ENCODE measurements at regions not wholly inside any gene's neighbourhood (a gene's known extent, or its start where the extent isn't known, plus 50 kb on each side); places are given as distances from the start of the nearest gene placed in this dataset.

- H3K27me3 ChIP-seq (replicated peaks; ENCODE audit: control insufficient read depth, insufficient read depth, low read length) = no peaks in the 10 kb centered on the region
- ChIA-PET CTCF (no interaction called here), POLR2A (no interaction called here)
- no TSS peak for BruUV-seq (replicated peaks)
- TF ChIP-seq CTCF (IDR thresholded peaks at IDR 0.05; ENCODE audit: insufficient read depth in 1 of 2, low read depth in 1 of 2, low read length in 1 of 2, severe bottlenecking in 1 of 2, unreplicated experiment in 1 of 2) = no peak
- Mint-ChIP-seq H3K27me3 (ENCODE audit: insufficient read depth, unreplicated experiment) (no peaks in the 10 kb centered on the region), H3K27ac (ENCODE audit: unreplicated experiment) (no peak overlapping the region), H3K9me3 (ENCODE audit: unreplicated experiment) (no peaks in the 10 kb centered on the region), H3K4me1 (ENCODE audit: low read depth, unreplicated experiment) (peaks cover 10% of the 10 kb centered on the region), H3K4me3 (ENCODE audit: unreplicated experiment) (no peak overlapping the region), H3K36me3 (ENCODE audit: insufficient read depth, unreplicated experiment) (no peaks in the 10 kb centered on the region)
- no peaks in the 10 kb centered on the region for H3K36me3 ChIP-seq (ENCODE audit: control insufficient read depth, insufficient read depth, low read length)
- intact Hi-C loops (cut with micrococcal nuclease; ENCODE audit: unreplicated experiment) = no loop called here
- no peaks in the 10 kb centered on the region for H3K9me3 ChIP-seq
- no peak for DNase-seq
- H3K4me1 ChIP-seq = 0 out of 2 replicates have a peak, but pooled peaks cover 7% of the 10 kb centered on the region
- no peak overlapping the region for H3K4me3 ChIP-seq (ENCODE audit: low read depth, low read length)
Observed at GRCh38 chr3:26068890-26069289, 279.0 kb downstream of the OXSM start.

GRCh38 chr3:26070854-26071253, 281.0 kb downstream of the OXSM start:
- Mint-ChIP-seq H3K36me3 (ENCODE audit: insufficient read depth, unreplicated experiment) (no peaks in the 10 kb centered on the region), H3K4me1 (ENCODE audit: low read depth, unreplicated experiment) (peaks cover 18% of the 10 kb centered on the region), H3K4me3 (ENCODE audit: unreplicated experiment) (no peak overlapping the region), H3K27ac (ENCODE audit: unreplicated experiment) (no peak overlapping the region), H3K27me3 (ENCODE audit: insufficient read depth, unreplicated experiment) (no peaks in the 10 kb centered on the region), H3K9me3 (ENCODE audit: unreplicated experiment) (no peaks in the 10 kb centered on the region)
- ChIA-PET POLR2A (no interaction called here), CTCF (no interaction called here)
- Histone ChIP-seq H3K4me3 (ENCODE audit: low read depth, low read length) (no peak overlapping the region), H3K27me3 (replicated peaks; ENCODE audit: control insufficient read depth, insufficient read depth, low read length) (no peaks in the 10 kb centered on the region), H3K9me3 (no peaks in the 10 kb centered on the region), H3K36me3 (ENCODE audit: control insufficient read depth, insufficient read depth, low read length) (no peaks in the 10 kb centered on the region), H3K4me1 (0 out of 2 replicates have a peak, but pooled peaks cover 7% of the 10 kb centered on the region)
- intact Hi-C loops (cut with micrococcal nuclease; ENCODE audit: unreplicated experiment) = no loop called here
- TF ChIP-seq CTCF (IDR thresholded peaks at IDR 0.05; ENCODE audit: insufficient read depth in 1 of 2, low read depth in 1 of 2, low read length in 1 of 2, severe bottlenecking in 1 of 2, unreplicated experiment in 1 of 2) = no peak
- DNase-seq = no peak
- BruUV-seq (replicated peaks) = no TSS peak

GRCh38 chr3:26074080-26074479, 284.2 kb downstream of the OXSM start:
- intact Hi-C loops (cut with micrococcal nuclease; ENCODE audit: unreplicated experiment) = no loop called here
- BruUV-seq (replicated peaks) = no TSS peak
- H3K27me3 Mint-ChIP-seq (ENCODE audit: insufficient read depth, unreplicated experiment) = no peaks in the 10 kb centered on the region

More at GRCh38 chr3:26074080-26074479, 284.2 kb downstream of the OXSM start:
- no peaks in the 10 kb centered on the region for H3K36me3 Mint-ChIP-seq (ENCODE audit: insufficient read depth, unreplicated experiment)
- Histone ChIP-seq H3K27me3 (replicated peaks; ENCODE audit: control insufficient read depth, insufficient read depth, low read length) (no peaks in the 10 kb centered on the region), H3K36me3 (ENCODE audit: control insufficient read depth, insufficient read depth, low read length) (no peaks in the 10 kb centered on the region), H3K9me3 (no peaks in the 10 kb centered on the region), H3K4me3 (ENCODE audit: low read depth, low read length) (no peak overlapping the region), H3K4me1 (0 out of 2 replicates have a peak, but pooled peaks cover 7% of the 10 kb centered on the region)
- H3K27ac Mint-ChIP-seq (ENCODE audit: unreplicated experiment) = no peak overlapping the region
- no peak for DNase-seq
- ChIA-PET POLR2A (no interaction called here), CTCF (no interaction called here)
- H3K9me3 Mint-ChIP-seq (ENCODE audit: unreplicated experiment) = no peaks in the 10 kb centered on the region
- H3K4me1 Mint-ChIP-seq (ENCODE audit: low read depth, unreplicated experiment) = peaks cover 18% of the 10 kb centered on the region
- H3K4me3 Mint-ChIP-seq (ENCODE audit: unreplicated experiment) = no peak overlapping the region
- no peak for TF ChIP-seq CTCF (IDR thresholded peaks at IDR 0.05; ENCODE audit: insufficient read depth in 1 of 2, low read depth in 1 of 2, low read length in 1 of 2, severe bottlenecking in 1 of 2, unreplicated experiment in 1 of 2)

Measured in Caco-2 (cell line).